Osteocyte (in vitro differentiated cells): ENCODE measurements at regions not wholly inside any gene's neighbourhood (a gene's known extent, or its start where the extent isn't known, plus 50 kb on each side); places are given as distances from the start of the nearest gene placed in this dataset.
A peak's percentile ranks its signal among the peaks of the same experiment; 100 is the strongest.

Source experiments
- DNase-seq: peaks from one replicate; pipeline ENCODE4 v3.0.0; 2021; ENCODE audit warnings: mixed read lengths; ENCODE audit not compliant: unreplicated experiment; ENCODE audit errors: extremely low spot score
- H3K27ac Mint-ChIP-seq: one replicate; pipeline ENCODE4 v1.8.0; 2021; ENCODE audit warnings: mild to moderate bottlenecking, mixed read lengths; ENCODE audit not compliant: unreplicated experiment
- H3K27me3 Mint-ChIP-seq: one replicate; pipeline ENCODE4 v1.8.0; 2021; ENCODE audit warnings: mixed read lengths; ENCODE audit not compliant: unreplicated experiment
- H3K36me3 Mint-ChIP-seq: one replicate; pipeline ENCODE4 v1.8.0; 2021; ENCODE audit warnings: mixed read lengths; ENCODE audit not compliant: unreplicated experiment
- H3K4me1 Mint-ChIP-seq: one replicate; pipeline ENCODE4 v1.8.0; 2021; ENCODE audit warnings: mixed read lengths; ENCODE audit not compliant: unreplicated experiment
- H3K4me3 Mint-ChIP-seq: one replicate; pipeline ENCODE4 v1.8.0; 2021; ENCODE audit warnings: mild to moderate bottlenecking, moderate library complexity, mixed read lengths; ENCODE audit not compliant: unreplicated experiment
- H3K9me3 Mint-ChIP-seq: one replicate; pipeline ENCODE4 v1.8.0; 2021; ENCODE audit warnings: mixed read lengths; ENCODE audit not compliant: unreplicated experiment
- CTCF ChIP-seq: fragments of 200-600 bp; sonication (generic); IDR thresholded peaks from 2 replicates; pipeline ENCODE4 v1.5.0; 2021; ENCODE audit warnings: antibody characterized with exemption, mild to moderate bottlenecking, moderate library complexity

- Mint-ChIP-seq H3K27ac (no peak overlapping the region), H3K9me3 (no peaks in the 10 kb centered on the region), H3K27me3 (no peaks in the 10 kb centered on the region), H3K4me1 (no peaks in the 10 kb centered on the region), H3K36me3 (no peaks in the 10 kb centered on the region), H3K4me3 (no peak overlapping the region)
- DNase-seq: no peak
- TF ChIP-seq CTCF: no peak
Observed at GRCh38 chr10:118467200-118467599, 125.1 kb upstream of the FAM204A start.

GRCh38 chr10:118465300-118465874, 123.3 kb upstream of the FAM204A start:
- H3K4me1 Mint-ChIP-seq: no peaks in the 10 kb centered on the region
- H3K9me3 Mint-ChIP-seq: no peaks in the 10 kb centered on the region
- H3K27me3 Mint-ChIP-seq: peaks cover 3% of the 10 kb centered on the region
- H3K4me3 Mint-ChIP-seq: no peak overlapping the region
- no peaks in the 10 kb centered on the region for H3K36me3 Mint-ChIP-seq
- no peak for DNase-seq
- H3K27ac Mint-ChIP-seq: no peak overlapping the region
- TF ChIP-seq CTCF: no peak

- peaks cover 3% of the 10 kb centered on the region for H3K27me3 Mint-ChIP-seq
- H3K27ac Mint-ChIP-seq: no peak overlapping the region
- H3K4me3 Mint-ChIP-seq: no peak overlapping the region
- H3K36me3 Mint-ChIP-seq: no peaks in the 10 kb centered on the region
- H3K9me3 Mint-ChIP-seq: no peaks in the 10 kb centered on the region
- no peaks in the 10 kb centered on the region for H3K4me1 Mint-ChIP-seq
- TF ChIP-seq CTCF: no peak
- DNase-seq: no peak
Observed at GRCh38 chr10:118463740-118464139, 121.6 kb upstream of the FAM204A start.

GRCh38 chr10:118462401-118462800, 120.3 kb upstream of the FAM204A start:
- DNase-seq: no peak
- Mint-ChIP-seq H3K27ac (no peak overlapping the region), H3K4me1 (no peaks in the 10 kb centered on the region), H3K4me3 (no peak overlapping the region), H3K27me3 (peaks cover 3% of the 10 kb centered on the region), H3K9me3 (no peaks in the 10 kb centered on the region), H3K36me3 (no peaks in the 10 kb centered on the region)
- no peak for TF ChIP-seq CTCF

GRCh38 chr10:118459642-118460193, 117.6 kb upstream of the FAM204A start:
- no peaks in the 10 kb centered on the region for H3K4me1 Mint-ChIP-seq
- H3K27me3 Mint-ChIP-seq: peaks cover 3% of the 10 kb centered on the region
- peak; percentile 81 for TF ChIP-seq CTCF
- no peaks in the 10 kb centered on the region for H3K36me3 Mint-ChIP-seq
- H3K9me3 Mint-ChIP-seq: no peaks in the 10 kb centered on the region
- H3K27ac Mint-ChIP-seq: no peak overlapping the region
- DNase-seq: no peak
- no peak overlapping the region for H3K4me3 Mint-ChIP-seq
